ENCODE measurements at regions not wholly inside any gene's neighbourhood (a gene's known extent, or its start where the extent isn't known, plus 50 kb on each side); places are given as distances from the start of the nearest gene placed in this dataset.

DNA sequence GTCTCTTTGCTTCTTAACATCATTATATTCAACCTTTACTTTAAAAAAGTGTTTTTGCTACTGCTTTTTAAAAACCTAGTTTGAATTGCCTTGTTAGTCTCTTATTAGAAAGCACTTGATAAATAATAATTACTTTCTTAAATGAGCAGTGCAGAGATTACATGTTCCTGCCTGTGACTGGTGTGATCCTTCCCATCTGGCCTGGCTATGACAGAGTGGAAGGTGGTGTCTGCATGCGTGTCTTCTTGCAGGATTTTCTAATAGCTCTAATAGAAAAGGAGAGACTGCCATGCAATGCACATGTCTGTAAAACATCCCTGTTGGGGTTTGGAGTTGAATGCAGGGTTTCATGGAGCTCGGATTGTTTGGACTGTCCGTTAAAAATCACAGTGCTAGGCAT lies 425.8 kb upstream of the TPM1 start:
- H3K4me3 ChIP-seq (ENCODE audit: control insufficient read depth, low read depth, low read length): no peak overlapping the region
- DNase-seq (ENCODE audit: low read depth): no peak
- TF ChIP-seq, protein P1, sequence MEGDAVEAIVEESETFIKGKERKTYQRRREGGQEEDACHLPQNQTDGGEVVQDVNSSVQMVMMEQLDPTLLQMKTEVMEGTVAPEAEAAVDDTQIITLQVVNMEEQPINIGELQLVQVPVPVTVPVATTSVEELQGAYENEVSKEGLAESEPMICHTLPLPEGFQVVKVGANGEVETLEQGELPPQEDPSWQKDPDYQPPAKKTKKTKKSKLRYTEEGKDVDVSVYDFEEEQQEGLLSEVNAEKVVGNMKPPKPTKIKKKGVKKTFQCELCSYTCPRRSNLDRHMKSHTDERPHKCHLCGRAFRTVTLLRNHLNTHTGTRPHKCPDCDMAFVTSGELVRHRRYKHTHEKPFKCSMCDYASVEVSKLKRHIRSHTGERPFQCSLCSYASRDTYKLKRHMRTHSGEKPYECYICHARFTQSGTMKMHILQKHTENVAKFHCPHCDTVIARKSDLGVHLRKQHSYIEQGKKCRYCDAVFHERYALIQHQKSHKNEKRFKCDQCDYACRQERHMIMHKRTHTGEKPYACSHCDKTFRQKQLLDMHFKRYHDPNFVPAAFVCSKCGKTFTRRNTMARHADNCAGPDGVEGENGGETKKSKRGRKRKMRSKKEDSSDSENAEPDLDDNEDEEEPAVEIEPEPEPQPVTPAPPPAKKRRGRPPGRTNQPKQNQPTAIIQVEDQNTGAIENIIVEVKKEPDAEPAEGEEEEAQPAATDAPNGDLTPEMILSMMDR (IDR thresholded peaks at IDR 0.05; ENCODE audit: control insufficient read depth, insufficient read depth, low read depth, low read length, missing control alignments): no peak

DNA sequence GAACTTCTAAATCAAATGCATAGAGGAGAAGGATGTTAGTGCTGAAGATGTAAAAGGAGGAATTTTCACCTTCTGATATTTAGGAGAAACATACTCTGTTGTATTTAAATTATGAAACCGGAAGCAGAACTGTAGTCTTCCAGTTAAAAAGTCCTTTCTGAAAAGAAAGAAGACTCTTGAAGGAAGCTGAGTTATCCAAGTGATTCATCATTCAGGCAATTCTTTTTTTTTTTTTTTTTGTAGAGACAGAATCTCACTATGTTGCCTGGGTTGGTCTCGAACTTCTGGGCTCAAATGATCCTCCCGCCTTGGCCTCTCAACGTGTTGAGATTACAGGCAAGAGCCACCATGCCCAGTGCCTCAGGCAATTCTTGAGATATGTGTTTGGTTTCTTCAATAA lies 424.8 kb upstream of the TPM1 start:
- H3K4me3 ChIP-seq (ENCODE audit: control insufficient read depth, low read depth, low read length): no peak overlapping the region
- TF ChIP-seq, protein P1 (IDR thresholded peaks at IDR 0.05; ENCODE audit: control insufficient read depth, insufficient read depth, low read depth, low read length, missing control alignments): no peak
- no peak for DNase-seq (ENCODE audit: low read depth)

DNA sequence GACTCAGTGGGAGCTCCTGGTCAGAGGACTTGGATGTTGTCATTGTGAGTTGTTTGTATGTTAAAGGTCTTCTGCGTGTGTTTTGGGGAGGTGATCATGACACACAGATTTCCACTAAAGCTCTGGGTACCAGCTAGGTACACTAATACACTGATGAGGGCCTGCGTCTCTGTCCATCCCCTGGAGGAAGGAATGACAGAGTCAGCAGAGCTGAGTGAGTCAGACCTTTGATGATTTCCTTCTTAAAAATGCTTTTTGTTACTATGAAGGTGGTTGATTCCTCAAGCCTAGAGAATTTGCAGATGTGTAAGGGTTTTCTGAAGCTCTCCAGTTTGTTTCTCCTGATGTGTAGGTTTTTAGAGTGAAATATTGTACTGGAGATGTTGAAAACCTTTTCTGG lies 424.1 kb upstream of the TPM1 start:
- peak; percentile 69 for DNase-seq (ENCODE audit: low read depth)
- no peak overlapping the region for H3K4me3 ChIP-seq (ENCODE audit: control insufficient read depth, low read depth, low read length)
- TF ChIP-seq, protein P1 (IDR thresholded peaks at IDR 0.05; ENCODE audit: control insufficient read depth, insufficient read depth, low read depth, low read length, missing control alignments): peak; percentile 73

DNA sequence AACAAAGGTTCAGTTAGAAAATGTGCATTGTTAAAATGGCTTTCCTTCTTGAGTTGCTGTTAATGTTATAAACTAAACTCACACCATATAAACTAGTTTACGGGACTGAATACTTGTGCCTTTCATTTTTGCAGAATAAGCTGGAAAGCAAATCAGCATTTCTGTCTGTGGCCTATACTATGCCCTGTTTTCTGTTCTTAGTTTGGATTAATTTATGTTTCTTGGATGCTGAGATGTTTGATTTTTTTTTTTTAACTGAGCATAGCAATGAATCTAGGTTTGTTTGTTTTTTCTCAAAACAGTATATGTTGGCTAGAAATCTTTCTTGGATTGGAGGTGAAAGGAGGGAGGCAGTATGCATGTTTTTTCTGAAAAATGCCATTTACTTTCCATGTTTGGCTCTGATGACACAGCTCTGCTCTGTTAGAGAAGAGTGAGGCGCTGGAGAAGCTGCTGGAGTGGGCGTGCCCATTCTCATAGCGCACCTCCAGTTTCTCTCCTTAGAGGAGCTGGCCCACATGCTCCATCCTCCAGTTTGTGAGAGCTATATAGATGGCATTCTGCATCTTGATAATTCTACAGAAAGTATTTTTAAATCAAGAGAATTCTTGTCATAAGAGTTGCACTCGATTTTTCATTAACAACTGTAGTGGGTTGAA lies 423.6 kb upstream of the TPM1 start:
- no peak for DNase-seq (ENCODE audit: low read depth)
- TF ChIP-seq, protein P1 (IDR thresholded peaks at IDR 0.05; ENCODE audit: control insufficient read depth, insufficient read depth, low read depth, low read length, missing control alignments): no peak
- H3K4me3 ChIP-seq (ENCODE audit: control insufficient read depth, low read depth, low read length): no peak overlapping the region

DNA sequence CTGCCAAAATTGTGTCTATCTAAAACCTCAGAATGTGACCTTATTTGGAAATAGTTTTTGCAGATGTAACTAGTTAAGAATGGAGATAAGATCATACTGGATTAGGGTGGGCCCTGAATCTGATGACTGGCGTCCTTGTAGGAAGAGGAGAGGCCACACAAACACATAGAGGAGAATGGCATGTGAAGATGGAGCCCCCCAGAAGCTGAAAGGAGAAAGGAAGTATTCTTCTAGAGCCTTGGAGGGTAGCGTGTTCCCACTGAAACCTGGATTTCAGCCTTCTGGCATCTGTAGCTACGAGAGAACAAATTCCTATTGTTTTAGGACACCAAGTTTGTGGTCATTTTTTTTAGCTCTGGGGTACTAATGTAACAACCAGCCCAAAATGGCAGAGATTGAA lies 423.0 kb upstream of the TPM1 start:
- DNase-seq (ENCODE audit: low read depth): no peak
- TF ChIP-seq, protein P1 (IDR thresholded peaks at IDR 0.05; ENCODE audit: control insufficient read depth, insufficient read depth, low read depth, low read length, missing control alignments): no peak
- H3K4me3 ChIP-seq (ENCODE audit: control insufficient read depth, low read depth, low read length): no peak overlapping the region

DNA sequence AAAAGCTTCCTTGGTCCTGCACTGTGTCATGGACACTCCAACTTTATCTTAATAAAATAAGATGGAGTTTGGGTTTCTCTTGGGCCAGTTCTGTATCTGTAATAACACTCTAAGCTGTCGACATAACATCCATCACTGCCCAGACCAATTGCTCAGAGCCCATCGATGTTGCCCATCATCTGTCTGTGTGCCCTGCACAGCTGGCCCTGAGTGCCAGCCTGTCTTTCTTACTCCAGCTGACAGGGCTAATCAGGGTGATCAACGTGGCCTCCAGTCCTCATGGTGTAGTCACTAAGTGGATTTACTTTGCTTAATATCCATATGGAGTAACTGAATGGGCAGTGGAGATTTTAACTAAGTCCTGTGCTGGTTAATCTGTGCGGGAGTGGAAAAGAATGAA lies 419.8 kb upstream of the TPM1 start:
- no peak for DNase-seq (ENCODE audit: low read depth)
- TF ChIP-seq, protein P1 (IDR thresholded peaks at IDR 0.05; ENCODE audit: control insufficient read depth, insufficient read depth, low read depth, low read length, missing control alignments): no peak
- H3K4me3 ChIP-seq (ENCODE audit: control insufficient read depth, low read depth, low read length): no peak overlapping the region

Data from AG09309 (cell line).